SK-N-SH treated with all-trans-retinoic acid at 6 μM for 48 hours (cell line): ENCODE measurements at regions not wholly inside any gene's neighbourhood (a gene's known extent, or its start where the extent isn't known, plus 50 kb on each side); places are given as distances from the start of the nearest gene placed in this dataset.

Experiments
- CREB5 ChIP-seq: fragments of 250-450 bp; sonication (Bioruptor Pico); IDR thresholded peaks from 2 replicates; pipeline ENCODE4 v1.5.1; 2020; ENCODE audit warnings: low read depth, mild to moderate bottlenecking, moderate library complexity
- CSDC2 ChIP-seq: fragments of 250-450 bp; sonication (Bioruptor Pico); IDR thresholded peaks from 2 replicates; pipeline ENCODE4 v1.5.0; 2020; ENCODE audit warnings: mild to moderate bottlenecking, moderate library complexity
- CSRNP3 ChIP-seq: fragments of 250-450 bp; sonication (Bioruptor Pico); IDR thresholded peaks from 2 replicates; pipeline ENCODE4 v1.5.1; 2021; ENCODE audit warnings: mild to moderate bottlenecking, moderate library complexity
- POU6F1 ChIP-seq: fragments of 250-450 bp; sonication (Bioruptor Pico); IDR thresholded peaks from 2 replicates; pipeline ENCODE4 v1.8.0; 2021; ENCODE audit warnings: low read depth, mild to moderate bottlenecking, moderate library complexity, borderline replicate concordance
- ZFP3 ChIP-seq: fragments of 250-450 bp; sonication (Bioruptor Pico); IDR thresholded peaks from 2 replicates; pipeline ENCODE4 v1.5.0; 2020; ENCODE audit warnings: mild to moderate bottlenecking, moderate library complexity

- TF ChIP-seq CREB5 (CRISPR knock-in tag) (no peak), POU6F1 (CRISPR knock-in tag) (no peak), CSRNP3 (no peak), CSDC2 (CRISPR knock-in tag) (no peak), ZFP3 (no peak)
Observed at GRCh38 chr2:122239440-122239839, 484.0 kb downstream of the TSN start.
